HEK293T (cell line): ENCODE measurements at regions not wholly inside any gene's neighbourhood (a gene's known extent, or its start where the extent isn't known, plus 50 kb on each side); places are given as distances from the start of the nearest gene placed in this dataset.

Source experiments
- CTCF ChIA-PET: fragments of 350-600 bp; formaldehyde crosslinking; extraction: SDS; loops from one replicate; lab custom pipeline; 2021; ENCODE audit warnings: antibody characterized with exemption, inconsistent platforms; lab: Yijun Ruan, JAX
- POLR2A ChIA-PET: fragments of 350-600 bp; formaldehyde crosslinking; extraction: SDS; loops from one replicate; lab custom pipeline; 2020; ENCODE audit warnings: antibody characterized with exemption, inconsistent platforms; lab: Yijun Ruan, JAX
- DNase-seq: peaks from one replicate; pipeline ENCODE4 v3.0.0; 2012; ENCODE audit warnings: mixed read lengths; ENCODE audit errors: extremely low spot score
- ARNT ChIP-seq: fragments of 450-650 bp; IDR thresholded peaks from 2 replicates; pipeline ENCODE4 v1.6.1; 2017; ENCODE audit warnings: mild to moderate bottlenecking
- BHLHE40 ChIP-seq: fragments of 450-650 bp; IDR thresholded peaks from 2 replicates; pipeline ENCODE4 v1.6.1; 2016; ENCODE audit warnings: mild to moderate bottlenecking, moderate library complexity, borderline replicate concordance
- CTBP1 ChIP-seq: fragments of 450-650 bp; IDR thresholded peaks from 2 replicates; pipeline ENCODE4 v1.6.1; 2016; ENCODE audit warnings: borderline replicate concordance
- ELF4 ChIP-seq: fragments of 450-650 bp; IDR thresholded peaks from 2 replicates; pipeline ENCODE4 v1.6.1; 2017; ENCODE audit warnings: antibody characterized with exemption
- FOXA1 ChIP-seq: fragments of 450-650 bp; IDR thresholded peaks from 2 replicates; pipeline ENCODE4 v1.6.1; 2016; ENCODE audit warnings: mild to moderate bottlenecking
- FOXK2 ChIP-seq: fragments of 450-650 bp; IDR thresholded peaks from 2 replicates; pipeline ENCODE4 v1.6.1; 2016; ENCODE audit warnings: mild to moderate bottlenecking
- FOXM1 ChIP-seq: fragments of 450-650 bp; IDR thresholded peaks from 2 replicates; pipeline ENCODE4 v1.6.1; 2017; ENCODE audit warnings: mild to moderate bottlenecking, borderline replicate concordance
- HDGF ChIP-seq: fragments of 450-650 bp; IDR thresholded peaks from 2 replicates; pipeline ENCODE4 v1.6.1; 2017; ENCODE audit warnings: antibody characterized with exemption, borderline replicate concordance
- L3MBTL2 ChIP-seq: fragments of 450-650 bp; conservative IDR thresholded peaks from 2 replicates; pipeline ENCODE4 v1.6.1; 2016; ENCODE audit warnings: mild to moderate bottlenecking
- LEF1 ChIP-seq: fragments of 450-650 bp; IDR thresholded peaks from 2 replicates; pipeline ENCODE4 v1.6.1; 2017; ENCODE audit warnings: mild to moderate bottlenecking, borderline replicate concordance
- NFRKB ChIP-seq: fragments of 450-650 bp; IDR thresholded peaks from 2 replicates; pipeline ENCODE4 v1.6.1; 2016; ENCODE audit warnings: mild to moderate bottlenecking, moderate library complexity
- PKNOX1 ChIP-seq: fragments of 450-650 bp; IDR thresholded peaks from 2 replicates; pipeline ENCODE4 v1.6.1; 2016
- SP1 ChIP-seq: fragments of 450-650 bp; IDR thresholded peaks from 2 replicates; pipeline ENCODE4 v1.6.1; 2017
- SUZ12 ChIP-seq: fragments of 450-650 bp; IDR thresholded peaks from 2 replicates; pipeline ENCODE4 v1.6.1; 2016; ENCODE audit warnings: mild to moderate bottlenecking
- TARDBP ChIP-seq: fragments of 450-650 bp; IDR thresholded peaks from 2 replicates; pipeline ENCODE4 v1.6.1; 2016
- ZNF384 ChIP-seq: fragments of 450-650 bp; IDR thresholded peaks from 2 replicates; pipeline ENCODE4 v1.6.1; 2016

- ChIA-PET POLR2A (no interaction called here), CTCF (no interaction called here)
- DNase-seq, result no peak
- TF ChIP-seq BHLHE40, result no peak
- TF ChIP-seq L3MBTL2, result no peak
- no peak for TF ChIP-seq SUZ12
- TF ChIP-seq ELF4, result no peak
- no peak for TF ChIP-seq PKNOX1
- no peak for TF ChIP-seq LEF1
- TF ChIP-seq HDGF, result no peak
Observed at GRCh38 chr15:70382009-70382749, 284.5 kb upstream of the TLE3 start.

DNA sequence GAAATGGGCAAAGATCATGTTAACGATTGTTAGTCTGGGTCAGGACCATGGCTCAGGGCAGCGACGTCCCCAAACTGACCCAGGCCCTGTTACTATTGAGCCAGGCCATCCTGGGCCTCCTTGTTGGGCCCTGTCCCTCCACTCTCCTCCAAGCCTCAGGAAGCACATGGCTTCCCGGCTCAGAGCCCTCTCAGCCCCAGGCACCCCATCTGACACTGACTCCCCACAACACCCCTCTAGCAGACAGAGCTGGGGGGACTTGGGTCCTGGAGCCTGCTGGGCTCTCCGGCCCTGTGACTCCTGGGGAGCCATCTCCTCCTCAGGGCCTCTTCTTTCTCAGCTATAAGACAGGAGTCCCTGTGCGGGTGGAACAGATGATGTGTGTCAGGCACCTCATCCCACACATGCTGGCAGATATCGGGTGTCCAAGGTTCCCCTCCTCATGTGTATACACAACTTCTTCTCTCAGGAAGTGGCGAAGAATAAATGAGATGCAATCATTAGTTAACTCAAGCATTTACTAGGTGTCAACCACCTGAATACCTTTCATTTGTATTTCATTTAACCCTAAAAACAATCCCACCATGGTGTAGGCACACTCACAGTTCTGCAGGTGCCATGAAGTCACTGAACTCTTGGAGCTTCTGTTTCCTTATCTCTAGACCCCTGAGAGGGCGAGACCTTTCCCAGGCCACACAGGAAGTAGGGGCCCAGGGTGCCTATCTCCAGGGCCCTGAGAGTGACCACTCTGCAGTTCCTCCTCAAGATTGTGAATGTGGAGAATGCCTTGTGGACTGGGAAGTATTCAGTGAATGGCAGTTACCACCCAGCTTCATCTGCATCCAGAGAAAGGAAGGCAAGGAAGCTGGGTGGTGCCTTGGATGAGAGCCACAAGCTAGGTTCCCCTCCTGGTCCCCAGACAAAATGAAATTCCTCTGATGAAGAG is 282.5 kb upstream of the TLE3 start:
- no peak for TF ChIP-seq LEF1
- no peak for TF ChIP-seq HDGF
- no peak for TF ChIP-seq SP1
- no peak for TF ChIP-seq FOXK2
- TF ChIP-seq ZNF384, result no peak
- TF ChIP-seq ELF4, result no peak
- TF ChIP-seq TARDBP, result no peak
- TF ChIP-seq FOXA1, result no peak
- no peak for TF ChIP-seq NFRKB
- no peak for TF ChIP-seq L3MBTL2
- no peak for TF ChIP-seq FOXM1
- no peak for TF ChIP-seq CTBP1
- POLR2A ChIA-PET, result no interaction called here
- CTCF ChIA-PET, result no interaction called here
- DNase-seq, result no peak

DNA sequence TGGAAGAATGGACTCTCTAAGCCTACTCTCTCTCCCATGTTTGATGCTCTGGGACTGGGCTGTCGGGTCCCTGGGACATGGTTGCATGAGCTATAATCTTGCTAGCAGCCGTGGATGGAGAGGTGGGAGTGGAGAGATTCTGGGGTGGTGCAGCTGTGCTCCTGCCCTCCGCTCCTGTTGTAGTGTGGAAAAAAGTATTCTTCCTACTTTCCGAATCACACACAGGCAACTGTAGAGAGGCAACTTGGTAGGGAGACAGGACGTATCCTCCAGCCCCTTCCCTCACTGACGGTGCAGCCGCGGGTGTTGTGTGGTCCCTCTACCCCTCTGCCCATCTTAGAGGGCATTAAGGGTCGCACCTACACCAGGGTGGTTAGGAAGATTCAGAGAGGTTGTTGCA is 281.4 kb upstream of the TLE3 start:
- no peak for TF ChIP-seq NFRKB
- TF ChIP-seq FOXA1, result no peak
- TF ChIP-seq SUZ12, result no peak
- no peak for TF ChIP-seq FOXM1
- no peak for TF ChIP-seq ELF4
- CTCF ChIA-PET, result no interaction called here
- DNase-seq, result no peak
- POLR2A ChIA-PET, result no interaction called here

- CTCF ChIA-PET, result no interaction called here
- TF ChIP-seq HDGF (no peak), BHLHE40 (no peak), ARNT (no peak), L3MBTL2 (no peak), NFRKB (no peak), ELF4 (no peak), FOXA1 (no peak), CTBP1 (no peak), SP1 (no peak), ZNF384 (no peak), LEF1 (no peak), TARDBP (no peak)
- POLR2A ChIA-PET, result no interaction called here
- DNase-seq, result no peak
Observed at GRCh38 chr15:70378126-70379031, 280.7 kb upstream of the TLE3 start.

- ChIA-PET CTCF (interaction anchor here (0.5 to 0.6 kb wide), 2 partner anchors 198 to 805 kb away, joined by 4 read pairs; no protein-coding TSS in a partner anchor), POLR2A (interaction anchor here (0.7 kb wide), 1 partner anchor 107 kb away, joined by 3 read pairs; no protein-coding TSS in a partner anchor)
- no peak for TF ChIP-seq ELF4
- no peak for TF ChIP-seq ARNT
- TF ChIP-seq TARDBP, result no peak
- TF ChIP-seq NFRKB, result no peak
- no peak for TF ChIP-seq SUZ12
- no peak for TF ChIP-seq ZNF384
- peak; percentile 38 for DNase-seq
Observed at GRCh38 chr15:70376929-70377691, 279.4 kb upstream of the TLE3 start.
